GM21381 (cell line): ENCODE measurements at regions not wholly inside any gene's neighbourhood (a gene's known extent, or its start where the extent isn't known, plus 50 kb on each side); places are given as distances from the start of the nearest gene placed in this dataset.

Source experiments
- ATAC-seq: cut with Tn5 transposase; IDR thresholded peaks from one replicate; pipeline ENCODE4 v1.9.1; 2021; ENCODE audit warnings: mild to moderate bottlenecking, moderate library complexity; ENCODE audit not compliant: unreplicated experiment

DNA sequence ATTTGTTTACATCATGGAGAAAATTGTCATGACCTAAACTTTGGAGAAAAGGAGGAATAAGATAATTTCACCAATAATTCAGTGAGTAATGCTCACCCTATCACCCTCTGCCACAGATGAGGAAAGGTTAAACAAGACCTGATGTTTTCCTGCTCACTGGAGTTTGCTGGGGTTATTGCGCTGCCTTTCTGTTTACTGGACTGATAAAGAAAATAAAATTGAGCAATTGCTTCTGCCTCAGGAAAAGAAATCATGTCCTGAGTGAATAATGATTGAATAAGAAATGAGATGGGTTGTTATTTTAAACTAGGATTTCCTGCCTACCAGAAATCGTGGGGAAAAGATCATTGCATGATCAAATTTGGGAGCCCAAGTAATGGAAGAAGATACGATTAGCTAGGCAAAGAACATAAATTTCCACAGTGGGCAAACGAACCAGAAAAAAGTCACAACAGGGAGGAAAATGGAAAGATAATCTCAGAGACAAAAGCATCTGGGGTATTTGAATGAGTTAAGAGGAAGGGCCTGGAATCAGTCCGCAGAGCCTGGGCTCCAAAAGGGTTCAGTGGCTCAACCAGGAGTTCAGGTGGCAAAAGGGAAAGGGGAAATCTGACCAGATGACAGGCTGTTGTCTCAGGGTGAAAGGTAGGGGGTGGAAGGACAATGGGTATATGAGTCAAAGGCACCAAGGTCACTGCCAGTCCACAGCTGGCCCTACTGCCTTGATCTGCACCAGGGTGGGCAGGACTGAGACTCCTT is 146.8 kb downstream of the FAM43A start:
- ATAC-seq = no peak

- ATAC-seq = no peak
Observed at GRCh38 chr3:194833114-194833910, 147.6 kb downstream of the FAM43A start.

DNA sequence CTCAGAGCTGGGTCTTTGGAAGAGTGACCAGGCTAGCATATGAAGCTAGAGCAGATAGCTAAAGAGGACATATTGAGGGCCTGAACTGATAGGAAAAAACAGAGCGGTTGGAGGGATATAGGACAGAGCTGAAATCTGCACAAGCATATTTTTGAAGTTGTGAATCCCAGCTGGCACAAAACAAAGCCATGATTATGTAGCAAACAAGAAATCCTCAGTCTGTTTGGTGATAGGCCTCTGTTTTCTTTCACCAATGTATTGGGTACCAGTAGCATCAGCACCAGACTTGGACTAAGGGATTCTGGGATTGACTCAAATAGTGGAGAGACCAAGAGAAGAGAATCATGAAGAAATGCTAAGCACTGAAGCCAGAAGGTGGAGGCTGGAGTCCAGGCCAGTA is 151.0 kb downstream of the FAM43A start:
- no peak for ATAC-seq

DNA sequence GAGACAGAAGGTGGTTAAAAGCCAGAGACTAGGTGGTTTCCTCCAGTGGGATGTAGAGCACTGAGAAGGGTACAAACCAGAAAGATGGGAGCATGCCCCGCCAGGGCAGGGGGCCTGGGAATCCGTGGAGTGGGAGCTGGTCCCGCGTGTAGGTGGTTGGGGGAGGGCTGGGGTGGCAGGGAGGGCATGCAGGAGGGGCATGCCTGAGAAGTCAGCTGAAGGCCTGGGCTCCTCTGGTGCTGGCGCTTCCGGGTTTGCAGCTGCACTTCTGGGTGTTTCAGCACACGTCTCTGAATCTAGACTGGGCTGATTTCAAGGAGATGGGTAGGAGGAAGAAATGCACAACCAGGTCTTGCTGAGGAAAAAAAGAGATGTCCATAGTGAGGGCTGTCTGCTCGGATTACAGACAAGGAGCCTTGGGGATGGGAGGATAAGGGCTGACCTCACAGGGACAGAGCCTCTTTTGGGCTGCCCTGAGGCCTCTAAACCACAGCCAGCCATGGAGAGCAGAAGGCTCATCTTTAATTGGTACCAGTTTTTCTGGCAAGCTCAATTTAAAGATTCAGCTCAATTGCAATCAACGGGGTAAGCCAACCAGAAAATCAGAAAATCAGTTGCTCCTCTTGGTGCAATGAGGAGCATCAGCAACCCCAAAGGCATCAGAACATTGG is 151.9 kb downstream of the FAM43A start:
- ATAC-seq = no peak

GRCh38 chr3:194838236-194838635 is 152.6 kb downstream of the FAM43A start:
- ATAC-seq = no peak

DNA sequence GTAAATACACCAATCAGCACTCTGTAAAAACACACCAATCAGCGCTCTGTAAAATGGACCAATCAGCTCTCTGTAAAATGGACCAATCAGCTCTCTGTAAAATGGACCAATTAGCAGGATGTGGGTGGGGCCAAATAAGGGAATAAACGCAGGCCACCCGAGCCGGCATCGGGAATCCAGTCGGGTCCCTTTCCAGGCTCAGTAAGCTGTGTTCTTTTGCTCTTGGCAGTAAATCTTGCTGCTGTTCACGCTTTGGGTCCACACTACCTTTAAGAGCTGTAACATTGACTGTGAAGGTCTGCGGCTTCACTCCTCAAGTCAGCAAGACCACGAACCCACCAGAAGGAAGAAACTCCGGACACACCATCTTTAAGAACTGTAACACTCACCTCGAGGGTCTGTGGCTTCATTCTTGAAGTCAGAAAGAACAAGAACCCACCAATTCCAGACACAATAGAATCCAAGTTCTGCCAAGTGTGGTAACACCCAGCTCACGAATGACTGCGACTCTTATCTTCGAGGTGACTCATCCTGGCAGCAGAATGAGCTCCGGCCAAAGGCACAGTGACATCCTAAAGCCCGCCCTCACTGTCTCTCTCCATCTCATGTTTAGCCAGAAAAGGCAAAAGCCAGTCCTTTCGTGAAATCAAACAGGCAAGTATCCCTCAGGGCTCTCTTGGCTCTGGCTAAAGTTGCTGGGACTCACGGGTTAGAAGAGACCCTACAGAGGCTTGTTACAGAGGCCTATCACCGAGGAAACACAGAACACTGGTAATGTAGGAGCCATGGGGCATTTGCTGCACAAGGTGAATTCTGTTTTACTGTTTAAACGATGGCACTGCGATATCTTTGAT is 155.2 kb downstream of the FAM43A start:
- no peak for ATAC-seq

DNA sequence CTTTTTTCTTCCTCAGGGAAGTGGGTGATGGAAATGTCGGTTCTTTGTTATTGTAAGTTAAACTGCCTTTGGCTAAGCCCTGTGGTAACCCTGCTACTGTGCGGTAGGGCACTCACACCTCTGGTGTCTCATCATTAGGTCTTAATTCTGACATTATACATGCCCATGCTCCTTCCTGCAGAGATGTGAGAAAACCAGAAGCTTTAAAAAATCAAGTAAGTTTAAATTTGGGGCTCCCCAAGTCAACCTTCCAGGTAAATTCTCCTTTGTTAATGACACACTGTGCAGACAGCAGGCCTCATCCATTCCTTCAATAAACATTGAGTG is 155.8 kb downstream of the FAM43A start:
- ATAC-seq = no peak

- no peak for ATAC-seq
Observed at GRCh38 chr3:194843556-194843955, 157.9 kb downstream of the FAM43A start.

GRCh38 chr3:194844046-194844445 is 158.4 kb downstream of the FAM43A start:
- ATAC-seq = no peak

- no peak for ATAC-seq
Observed at GRCh38 chr3:194849166-194849875, 163.6 kb downstream of the FAM43A start.

GRCh38 chr3:194851254-194851653 is 165.6 kb downstream of the FAM43A start:
- ATAC-seq = no peak

DNA sequence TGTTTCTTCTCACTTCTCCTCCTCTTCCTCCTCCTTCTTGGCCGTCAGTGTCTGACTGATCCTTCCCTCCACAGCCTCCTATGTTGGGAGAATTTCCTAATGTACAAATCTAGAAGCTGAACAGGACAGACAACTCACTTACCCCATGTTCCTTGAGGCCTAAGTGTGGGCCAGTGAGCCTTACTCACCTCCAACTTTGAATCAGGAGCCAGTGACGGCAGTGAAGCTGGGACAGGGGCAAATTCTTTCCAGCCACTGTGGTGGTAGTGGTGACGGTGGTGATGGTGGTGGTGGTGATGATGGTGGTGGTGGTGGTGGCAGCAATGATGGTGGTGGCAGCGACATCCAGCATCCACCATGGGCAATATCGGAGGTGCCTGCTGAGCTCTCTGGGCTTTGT is 166.3 kb downstream of the FAM43A start:
- ATAC-seq = no peak

- no peak for ATAC-seq
Observed at GRCh38 chr3:194852345-194852744, 166.7 kb downstream of the FAM43A start.

DNA sequence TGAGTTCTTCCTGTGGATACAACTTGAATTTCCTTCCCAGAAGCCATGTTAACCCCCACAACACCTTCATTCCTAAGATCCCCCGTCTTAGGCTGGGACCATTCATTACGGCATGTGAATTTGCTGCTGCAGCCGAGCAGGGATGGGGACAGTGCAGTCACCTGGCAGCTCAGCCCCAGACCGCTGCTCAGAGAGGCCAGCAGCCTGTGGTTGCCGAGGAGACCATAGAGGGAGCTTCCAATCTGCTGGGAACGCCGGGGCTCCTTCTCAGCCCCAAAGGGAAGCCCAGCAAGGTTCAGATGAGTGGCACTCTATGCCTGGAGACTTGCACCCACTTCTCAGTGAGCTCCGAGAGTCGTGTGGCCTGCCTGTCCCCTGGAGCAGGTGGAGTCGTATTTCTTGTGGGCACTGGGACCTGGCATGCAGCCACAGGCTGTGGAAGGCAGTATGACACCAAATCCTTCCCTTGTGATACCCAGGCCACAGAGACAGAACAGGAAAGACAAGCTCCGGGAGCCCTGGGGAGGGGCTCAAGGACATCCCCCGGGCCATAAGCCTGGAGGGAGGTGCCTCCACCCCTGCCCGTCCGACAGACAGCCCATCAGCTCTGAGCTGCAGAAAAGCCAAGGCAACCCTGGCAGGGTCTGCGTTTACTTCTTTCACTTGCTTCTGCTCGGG is 167.3 kb downstream of the FAM43A start:
- ATAC-seq = no peak

DNA sequence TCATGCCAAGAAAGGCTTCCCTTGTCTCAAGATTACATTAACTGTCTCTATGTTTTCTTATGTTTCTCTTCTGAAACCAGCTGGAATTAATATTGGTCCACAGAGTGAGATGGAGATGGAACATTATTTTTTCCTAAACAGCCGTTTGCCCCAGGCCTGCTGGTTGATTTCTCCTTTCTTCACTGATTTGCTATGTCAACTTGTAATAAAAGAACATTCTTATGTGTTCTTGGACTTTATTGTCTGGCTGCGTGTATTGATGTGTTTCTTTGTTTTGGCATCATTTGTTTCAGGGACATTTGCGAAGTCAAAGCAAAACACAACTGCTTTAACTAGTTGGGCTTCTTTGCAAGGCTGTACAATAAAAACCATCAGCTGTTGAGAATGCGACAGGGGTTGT is 168.5 kb downstream of the FAM43A start:
- ATAC-seq = no peak

DNA sequence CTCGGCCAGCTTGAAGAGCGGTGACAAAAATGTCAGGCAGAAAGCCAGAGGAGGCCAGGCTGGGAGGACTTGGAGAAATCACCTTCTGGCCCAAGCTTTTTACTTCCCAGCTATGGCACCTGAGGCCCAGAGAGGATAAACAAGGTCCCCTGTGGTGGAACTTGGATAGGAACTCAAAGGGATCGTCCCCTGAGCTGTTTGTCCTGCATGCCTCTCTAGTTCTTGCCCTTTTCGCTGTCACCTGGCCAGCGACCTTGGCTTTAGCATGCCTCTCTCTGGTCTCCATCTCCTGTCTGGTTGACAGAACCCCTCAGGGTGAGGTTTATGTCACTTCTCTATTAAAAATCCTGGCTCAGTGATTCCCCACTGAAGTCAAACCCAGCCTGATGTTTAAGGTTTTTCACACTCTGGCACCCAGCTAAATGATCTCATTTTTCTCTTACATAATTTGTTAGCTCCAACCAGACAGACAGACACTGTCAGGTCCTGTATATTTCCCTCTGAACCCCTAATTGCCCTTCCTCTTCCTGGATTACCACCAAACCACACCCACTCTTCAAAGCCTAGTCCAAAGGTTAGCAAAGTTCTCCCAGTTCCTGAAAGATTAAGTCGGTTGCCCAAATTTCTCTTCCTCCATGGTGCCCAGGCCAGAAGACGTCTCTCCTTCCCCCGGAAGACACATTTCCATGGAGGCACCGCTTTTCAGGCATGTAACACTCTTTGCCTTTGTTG is 169.1 kb downstream of the FAM43A start:
- no peak for ATAC-seq

- ATAC-seq = no peak
Observed at GRCh38 chr3:194856296-194856695, 170.6 kb downstream of the FAM43A start.

- no peak for ATAC-seq
Observed at GRCh38 chr3:194857469-194858113, 171.9 kb downstream of the FAM43A start.

GRCh38 chr3:194858382-194858781 is 172.7 kb downstream of the FAM43A start:
- ATAC-seq = no peak
